WTC11 (cell line): ENCODE measurements at regions not wholly inside any gene's neighbourhood (a gene's known extent, or its start where the extent isn't known, plus 50 kb on each side); places are given as distances from the start of the nearest gene placed in this dataset.
"Not testable (repeated sequence)": the region's sequence is repeated elsewhere in the genome, so short reads cannot be mapped to it uniquely, and the experiment has no call there.

Experiments
- ATAC-seq: fragments of 200-7000 bp; cut with Tn5 transposase; 2 replicates; pipeline ENCODE4 v1.10.0; 2021; ENCODE audit warnings: mild to moderate bottlenecking, moderate library complexity
- CTCF ChIA-PET: fragments of 300-600 bp; sonication (Branson Sonifier 250); formaldehyde crosslinking; loops from one replicate; lab custom pipeline; 2021; ENCODE audit warnings: antibody characterized with exemption; lab: Charles Lee
- POLR2A ChIA-PET: fragments of 350-600 bp; sonication (Branson Sonifier 250); formaldehyde crosslinking; loops from one replicate; lab custom pipeline; 2021; ENCODE audit warnings: antibody characterized with exemption; lab: Charles Lee
- DNase-seq: peaks from one replicate; pipeline ENCODE4 v3.0.0; 2021; ENCODE audit warnings: low spot score
- H3K27ac Mint-ChIP-seq: 2 replicates; pipeline ENCODE4 v1.8.0; 2021; ENCODE audit warnings: mixed read lengths
- H3K27me3 Mint-ChIP-seq: 2 replicates; pipeline ENCODE4 v1.8.0; 2021; ENCODE audit warnings: low read depth, mild to moderate bottlenecking, moderate library complexity, mixed read lengths
- H3K36me3 Mint-ChIP-seq: 2 replicates; pipeline ENCODE4 v1.8.0; 2021; ENCODE audit warnings: mixed read lengths
- H3K4me1 Mint-ChIP-seq: 2 replicates; pipeline ENCODE4 v1.8.0; 2022; ENCODE audit warnings: mixed read lengths
- H3K4me3 Mint-ChIP-seq: 2 replicates; pipeline ENCODE4 v1.8.0; 2021; ENCODE audit warnings: mild to moderate bottlenecking, moderate library complexity, mixed read lengths
- H3K9me3 Mint-ChIP-seq: 2 replicates; pipeline ENCODE4 v1.8.0; 2021; ENCODE audit warnings: mixed read lengths
- ATF1 ChIP-seq: sonication (generic); formaldehyde crosslinking; IDR thresholded peaks from 2 replicates; pipeline ENCODE4 v1.8.1; 2023; ENCODE audit warnings: mild to moderate bottlenecking, moderate library complexity, missing genetic modification reagents
- ATF2 ChIP-seq: sonication (generic); formaldehyde crosslinking; IDR thresholded peaks from 2 replicates; pipeline ENCODE4 v1.8.1; 2022; ENCODE audit warnings: low read depth, missing genetic modification reagents, borderline replicate concordance
- CBFB ChIP-seq: sonication (generic); formaldehyde crosslinking; IDR thresholded peaks from 2 replicates; pipeline ENCODE4 v1.8.1; 2022; ENCODE audit warnings: mild to moderate bottlenecking, low read depth, missing genetic modification reagents
- CDX4 ChIP-seq: fragments of 250-450 bp; sonication (Bioruptor Pico); IDR thresholded peaks from 2 replicates; pipeline ENCODE4 v1.9.0; 2021; ENCODE audit warnings: moderate library complexity, mild to moderate bottlenecking, inconsistent platforms, borderline replicate concordance
- E2F4 ChIP-seq: sonication (generic); formaldehyde crosslinking; IDR thresholded peaks from 2 replicates; pipeline ENCODE4 v1.8.1; 2022; ENCODE audit warnings: low read depth, mild to moderate bottlenecking, moderate library complexity, missing genetic modification reagents, borderline replicate concordance
- FOXK1 ChIP-seq: sonication (generic); formaldehyde crosslinking; IDR thresholded peaks from 2 replicates; pipeline ENCODE4 v1.8.0; 2022; ENCODE audit warnings: mild to moderate bottlenecking, moderate library complexity, missing genetic modification reagents
- GABPB1 ChIP-seq: sonication (generic); formaldehyde crosslinking; IDR thresholded peaks from 2 replicates; pipeline ENCODE4 v1.8.1; 2023; ENCODE audit warnings: mild to moderate bottlenecking, missing genetic modification reagents
- KAT7 ChIP-seq: sonication (generic); formaldehyde crosslinking; IDR thresholded peaks from 2 replicates; pipeline ENCODE4 v1.8.1; 2023; ENCODE audit warnings: missing genetic modification reagents, mild to moderate bottlenecking, borderline replicate concordance
- MLX ChIP-seq: sonication (generic); formaldehyde crosslinking; IDR thresholded peaks from 2 replicates; pipeline ENCODE4 v1.8.1; 2023; ENCODE audit warnings: mild to moderate bottlenecking, missing genetic modification reagents, moderate library complexity
- NR3C1 ChIP-seq: sonication (generic); formaldehyde crosslinking; conservative IDR thresholded peaks from 2 replicates; pipeline ENCODE4 v1.8.1; 2023; ENCODE audit warnings: low read depth, mild to moderate bottlenecking, missing genetic modification reagents
- PRRX2 ChIP-seq: fragments of 250-450 bp; sonication (Bioruptor Pico); IDR thresholded peaks from 2 replicates; pipeline ENCODE4 v1.8.0; 2021; ENCODE audit warnings: mild to moderate bottlenecking
- STAT6 ChIP-seq: sonication (generic); formaldehyde crosslinking; conservative IDR thresholded peaks from 2 replicates; pipeline ENCODE4 v1.8.1; 2023; ENCODE audit warnings: mild to moderate bottlenecking, low read depth, missing genetic modification reagents, moderate library complexity
- ZBTB43 ChIP-seq: sonication (generic); formaldehyde crosslinking; IDR thresholded peaks from 2 replicates; pipeline ENCODE4 v1.8.1; 2023; ENCODE audit warnings: mild to moderate bottlenecking, missing genetic modification reagents
- ZNF138 ChIP-seq: sonication (generic); formaldehyde crosslinking; conservative IDR thresholded peaks from 2 replicates; pipeline ENCODE4 v1.8.1; 2022; ENCODE audit warnings: mild to moderate bottlenecking, moderate library complexity, missing genetic modification reagents
- ZNF671 ChIP-seq: fragments of 250-450 bp; sonication (Bioruptor Pico); IDR thresholded peaks from 2 replicates; pipeline ENCODE4 v1.8.0; 2021; ENCODE audit warnings: mild to moderate bottlenecking

- TF ChIP-seq CDX4 (CRISPR knock-in tag), result no peak
- no peak for TF ChIP-seq ATF1 (CRISPR knock-in tag)
- TF ChIP-seq GABPB1 (CRISPR knock-in tag), result no peak
These were observed 91.3 kb upstream of the SLC25A48 start (continued) for GRCh38 chr5:135743181-135743580.

- CTCF ChIA-PET, result interaction anchor here (1.0 to 1.2 kb wide), 3 partner anchors 13 to 181 kb away, joined by 3 read pairs; no protein-coding TSS in a partner anchor
- ATAC-seq, H3K4me1 Mint-ChIP-seq, H3K27ac Mint-ChIP-seq, POLR2A ChIA-PET, DNase-seq, H3K4me3 Mint-ChIP-seq, H3K27me3 Mint-ChIP-seq: not testable (repeated sequence)
- Mint-ChIP-seq H3K36me3 (peaks cover 30% of the 10 kb centered on the region), H3K9me3 (peaks cover 42% of the 10 kb centered on the region)
These were observed 92.2 kb upstream of the SLC25A48 start for GRCh38 chr5:135742240-135742639.

GRCh38 chr5:135741040-135741439 lies 93.4 kb upstream of the SLC25A48 start:
- no peak for DNase-seq

GRCh38 chr5:135740475-135740874 lies 94.0 kb upstream of the SLC25A48 start:
- DNase-seq (no peak), ATAC-seq (no peak)
- peaks cover 7% of the 10 kb centered on the region; the same call in 1 of the 2 replicates for H3K4me1 Mint-ChIP-seq
- H3K27ac Mint-ChIP-seq, result no peak overlapping the region
- peaks cover 26% of the 10 kb centered on the region for H3K9me3 Mint-ChIP-seq
- ChIA-PET POLR2A (no interaction called here), CTCF (interaction anchor here (0.7 to 1.9 kb wide), 8 partner anchors 12 to 275 kb away, joined by 3 to 8 read pairs (median 4); partner anchors contain the start of gene SLC25A48)
- H3K36me3 Mint-ChIP-seq, result peaks cover 19% of the 10 kb centered on the region
- H3K27me3 Mint-ChIP-seq, result peaks cover 6% of the 10 kb centered on the region
- no peak overlapping the region for H3K4me3 Mint-ChIP-seq
- TF ChIP-seq ZNF138 (CRISPR knock-in tag), result no peak
- TF ChIP-seq CBFB (CRISPR knock-in tag), result no peak
- no peak for TF ChIP-seq ZBTB43
- no peak for TF ChIP-seq NR3C1
- no peak for TF ChIP-seq E2F4 (CRISPR knock-in tag)
- no peak for TF ChIP-seq MLX (CRISPR knock-in tag)

More at GRCh38 chr5:135741040-135741439, 93.4 kb upstream of the SLC25A48 start:
- Mint-ChIP-seq H3K27me3 (peaks cover 9% of the 10 kb centered on the region), H3K4me1 (peaks cover 7% of the 10 kb centered on the region; the same call in 1 of the 2 replicates), H3K4me3 (no peak overlapping the region), H3K9me3 (peaks cover 32% of the 10 kb centered on the region), H3K36me3 (peaks cover 25% of the 10 kb centered on the region), H3K27ac (no peak overlapping the region)
- POLR2A ChIA-PET, result no interaction called here
- CTCF ChIA-PET, result interaction anchor here (0.7 to 1.9 kb wide), 8 partner anchors 12 to 275 kb away, joined by 3 to 8 read pairs (median 4); partner anchors contain the start of gene SLC25A48
- TF ChIP-seq FOXK1 (no peak), CDX4 (CRISPR knock-in tag) (no peak), KAT7 (CRISPR knock-in tag) (no peak), STAT6 (CRISPR knock-in tag) (no peak), ATF2 (CRISPR knock-in tag) (no peak), PRRX2 (CRISPR knock-in tag) (no peak), ZNF671 (CRISPR knock-in tag) (no peak)
- ATAC-seq, result no peak
